Uterus (tissue), 2 donors: ENCODE measurements at regions not wholly inside any gene's neighbourhood (a gene's known extent, or its start where the extent isn't known, plus 50 kb on each side); places are given as distances from the start of the nearest gene placed in this dataset.

Source experiments
- POLR2A ChIP-seq, 2 donors: fragments of 450-650 bp; IDR thresholded peaks; one replicate each; pipeline ENCODE4 v1.6.1; 2016; ENCODE audit warnings: antibody characterized with exemption in 2 of 2, mild to moderate bottlenecking in 1 of 2, moderate library complexity in 1 of 2
- TF ChIP-seq, protein P1 (sequence below), 4 experiments: fragments of 200-600 bp in 2 of 4; fragments of 450-650 bp in 2 of 4; sonication (generic) in 2 of 4; IDR thresholded peaks; one replicate each; pipeline ENCODE4 v1.5.1; 2016 to 2019; ENCODE audit warnings: antibody characterized with exemption in 4 of 4, mild to moderate bottlenecking in 2 of 4, moderate library complexity in 1 of 4

DNA sequence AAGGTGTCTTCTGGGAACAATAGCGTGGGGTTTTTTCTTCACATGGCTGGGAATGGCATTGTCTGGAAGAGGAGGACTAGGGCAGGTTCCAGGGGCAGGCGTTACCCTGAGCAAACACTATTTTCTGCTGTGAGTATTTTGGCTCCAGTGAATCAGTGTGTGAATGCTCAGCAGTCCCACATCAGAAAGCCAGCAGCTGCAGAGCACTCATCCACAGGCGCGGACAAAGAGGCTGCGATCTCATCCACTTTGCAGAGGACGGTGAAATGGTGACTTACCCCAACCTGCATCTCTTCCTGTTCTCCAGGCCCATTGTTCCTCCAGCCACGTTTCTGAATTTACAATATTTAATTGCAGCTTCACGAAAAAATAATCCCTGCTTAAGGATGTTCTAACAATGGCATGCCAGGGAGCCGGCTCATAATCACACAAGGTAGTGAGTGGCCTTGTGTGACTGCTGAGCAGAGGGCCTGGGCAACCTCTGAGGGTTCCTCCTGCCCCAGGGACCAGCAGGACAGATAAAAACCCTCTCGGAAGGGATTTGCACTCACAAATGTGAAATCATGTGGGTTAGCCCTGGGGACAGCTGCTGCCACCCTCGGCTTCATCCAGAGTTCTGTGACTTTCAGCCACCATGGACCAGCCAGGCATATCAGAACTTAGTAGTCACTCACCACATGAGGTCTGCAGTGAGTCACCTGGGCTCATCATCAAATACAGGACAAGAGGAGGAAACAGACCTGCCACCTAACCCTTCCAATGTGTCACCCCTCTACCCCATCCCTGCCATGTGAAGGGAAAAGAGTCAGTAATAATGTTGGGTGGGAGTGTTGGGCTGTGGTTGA, 65.0 kb upstream of the EN2 start:
- TF ChIP-seq, protein P1, sequence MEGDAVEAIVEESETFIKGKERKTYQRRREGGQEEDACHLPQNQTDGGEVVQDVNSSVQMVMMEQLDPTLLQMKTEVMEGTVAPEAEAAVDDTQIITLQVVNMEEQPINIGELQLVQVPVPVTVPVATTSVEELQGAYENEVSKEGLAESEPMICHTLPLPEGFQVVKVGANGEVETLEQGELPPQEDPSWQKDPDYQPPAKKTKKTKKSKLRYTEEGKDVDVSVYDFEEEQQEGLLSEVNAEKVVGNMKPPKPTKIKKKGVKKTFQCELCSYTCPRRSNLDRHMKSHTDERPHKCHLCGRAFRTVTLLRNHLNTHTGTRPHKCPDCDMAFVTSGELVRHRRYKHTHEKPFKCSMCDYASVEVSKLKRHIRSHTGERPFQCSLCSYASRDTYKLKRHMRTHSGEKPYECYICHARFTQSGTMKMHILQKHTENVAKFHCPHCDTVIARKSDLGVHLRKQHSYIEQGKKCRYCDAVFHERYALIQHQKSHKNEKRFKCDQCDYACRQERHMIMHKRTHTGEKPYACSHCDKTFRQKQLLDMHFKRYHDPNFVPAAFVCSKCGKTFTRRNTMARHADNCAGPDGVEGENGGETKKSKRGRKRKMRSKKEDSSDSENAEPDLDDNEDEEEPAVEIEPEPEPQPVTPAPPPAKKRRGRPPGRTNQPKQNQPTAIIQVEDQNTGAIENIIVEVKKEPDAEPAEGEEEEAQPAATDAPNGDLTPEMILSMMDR (IDR thresholded peaks at IDR 0.05), result no peak
- no peak for TF ChIP-seq POLR2A (IDR thresholded peaks at IDR 0.05)
